Astrocyte of the cerebellum (primary cell): ENCODE measurements at regions not wholly inside any gene's neighbourhood (a gene's known extent, or its start where the extent isn't known, plus 50 kb on each side); places are given as distances from the start of the nearest gene placed in this dataset.
A peak's percentile ranks its signal among the peaks of the same experiment; 100 is the strongest.

Experiments used
- DNase-seq: peaks from one replicate; pipeline ENCODE4 v3.0.0-alpha.2; 2011; ENCODE audit warnings: low read depth
- H3K4me3 ChIP-seq: 2 replicates; pipeline ENCODE4 v1.5.1; 2011; ENCODE audit warnings: mild to moderate bottlenecking, low read depth, low read length, moderate library complexity
- CTCF ChIP-seq: IDR thresholded peaks from 2 replicates; pipeline ENCODE4 v1.5.1; 2012; ENCODE audit warnings: low read length, low read depth, moderate library complexity, mild to moderate bottlenecking; ENCODE audit errors: missing control alignments
- in situ Hi-C: cut with HindIII; loops from 2 replicates; pipeline ENCODE4 v1.10.0; 2017; ENCODE audit warnings: low sequenced_read_pairs

DNA sequence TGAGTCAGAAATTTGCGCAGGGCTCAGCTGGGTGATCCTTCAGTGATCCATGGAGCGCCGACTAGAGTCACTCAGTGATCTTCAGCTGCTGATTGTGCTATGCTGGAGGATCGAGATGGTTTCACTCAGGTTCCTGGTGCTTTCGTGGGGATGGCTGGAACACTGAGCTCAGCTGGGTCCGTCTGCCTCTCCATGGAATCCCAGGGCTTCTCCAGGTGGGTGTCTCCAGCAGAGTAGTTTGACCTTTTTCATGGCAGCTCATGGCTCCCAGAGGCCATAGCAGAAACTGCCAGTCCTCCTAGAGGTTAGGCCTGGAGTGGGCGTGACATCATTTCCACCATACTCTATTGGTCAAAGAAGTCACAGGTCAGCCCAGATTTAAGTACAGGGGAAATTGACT is 88.8 kb upstream of the SIRPA start:
- in situ Hi-C loops, result no loop called here
- no peak overlapping the region for H3K4me3 ChIP-seq
- TF ChIP-seq CTCF, result no peak
- no peak for DNase-seq

DNA sequence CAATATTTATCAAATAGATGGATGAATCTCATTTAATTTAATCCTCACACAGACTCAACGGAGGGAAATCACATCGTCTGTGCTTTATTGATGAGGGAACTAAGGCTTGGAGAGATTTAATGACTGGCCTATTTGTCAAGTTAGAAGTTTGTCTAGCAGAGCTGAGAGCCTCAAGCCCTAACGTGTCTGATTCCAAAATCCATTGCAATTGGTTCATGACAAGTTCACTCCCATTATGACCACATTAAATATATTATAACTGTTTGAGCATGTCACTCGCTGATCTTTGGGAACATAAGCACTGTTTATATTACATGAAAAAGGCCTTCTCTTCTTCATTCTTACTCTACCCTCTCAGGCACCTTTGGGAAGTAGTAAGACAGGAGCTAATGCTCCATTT is 89.4 kb upstream of the SIRPA start:
- DNase-seq, result no peak
- in situ Hi-C loops, result no loop called here
- no peak for TF ChIP-seq CTCF
- H3K4me3 ChIP-seq, result no peak overlapping the region

DNA sequence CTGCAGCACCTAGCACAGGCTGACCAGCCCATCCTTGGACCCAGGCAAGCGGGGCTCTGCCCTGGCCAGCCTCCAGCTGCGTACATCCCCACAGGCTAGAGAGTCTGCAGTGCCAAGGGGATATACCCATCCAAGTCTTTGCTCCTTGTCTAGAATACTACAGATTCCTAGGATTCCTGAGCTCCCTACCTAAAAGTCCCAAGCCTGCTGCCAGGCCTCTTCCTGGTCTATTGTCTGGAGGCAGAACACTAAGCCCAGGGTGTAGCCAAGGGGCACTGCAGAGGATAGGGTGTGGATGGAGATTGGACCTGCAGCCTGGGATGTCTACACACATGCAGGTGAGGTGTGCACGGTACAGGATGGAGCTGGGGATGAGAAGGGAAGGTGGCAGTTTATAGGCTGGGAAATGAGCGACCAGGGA is 90.0 kb upstream of the SIRPA start:
- TF ChIP-seq CTCF, result no peak
- in situ Hi-C loops, result no loop called here
- H3K4me3 ChIP-seq, result no peak overlapping the region
- DNase-seq, result no peak

- in situ Hi-C loops, result no loop called here
- H3K4me3 ChIP-seq, result no peak overlapping the region
- no peak for DNase-seq
- TF ChIP-seq CTCF, result no peak
Measured at GRCh38 chr20:1804554-1804956, 90.7 kb upstream of the SIRPA start.

GRCh38 chr20:1803932-1804501 is 91.2 kb upstream of the SIRPA start:
- in situ Hi-C loops, result no loop called here
- H3K4me3 ChIP-seq, result peak overlapping the region; percentile 45
- TF ChIP-seq CTCF, result no peak
- no peak for DNase-seq

DNA sequence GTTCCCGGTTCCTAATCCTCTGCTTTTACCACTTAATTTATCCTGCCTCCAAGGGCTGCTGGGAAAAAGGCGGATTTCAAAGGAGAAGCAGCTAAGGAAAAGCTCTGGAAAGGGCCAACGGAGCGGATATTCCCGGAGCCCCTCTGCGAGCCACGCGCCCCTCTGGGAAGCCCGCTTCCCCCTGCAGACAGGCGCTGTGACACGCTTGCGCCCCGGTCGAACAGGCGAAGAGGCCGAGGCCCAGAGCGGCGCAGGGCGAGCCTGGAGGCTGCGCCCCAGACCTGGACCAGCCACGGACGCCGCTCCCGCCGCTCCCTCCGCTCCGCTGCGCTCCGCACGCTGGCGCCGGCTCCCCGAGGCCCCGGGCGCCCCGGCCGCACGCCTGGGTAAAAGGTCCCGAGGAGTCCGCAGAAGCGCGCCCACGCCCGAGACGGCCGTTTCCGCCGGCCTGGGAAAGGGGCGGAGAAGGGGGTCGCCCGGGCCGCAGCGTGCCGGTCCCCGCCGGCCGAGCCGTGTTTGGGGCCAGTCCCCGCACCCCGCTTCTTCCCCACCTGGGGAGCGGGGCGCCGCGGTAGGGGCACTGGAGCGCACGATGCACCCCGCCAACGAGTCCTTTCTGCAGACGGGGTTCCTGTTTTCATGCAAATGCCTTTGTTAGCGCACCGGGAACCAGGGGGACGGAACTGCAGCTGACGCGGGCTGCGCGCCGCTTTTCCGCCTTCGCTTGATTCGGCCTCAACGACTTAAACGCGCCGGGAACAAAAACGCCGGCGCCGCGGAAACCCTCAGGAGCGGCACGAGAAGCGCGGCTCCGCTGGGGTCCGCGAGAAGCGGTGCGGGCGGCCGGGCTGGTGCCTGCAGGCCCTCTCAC is 91.9 kb upstream of the SIRPA start:
- H3K4me3 ChIP-seq, result peak overlapping the region; percentile 45
- DNase-seq, result no peak
- in situ Hi-C loops, result no loop called here
- no peak for TF ChIP-seq CTCF
